A549 (cell line): ENCODE measurements at regions not wholly inside any gene's neighbourhood (a gene's known extent, or its start where the extent isn't known, plus 50 kb on each side); places are given as distances from the start of the nearest gene placed in this dataset.
"Not testable (repeated sequence)": the region's sequence is repeated elsewhere in the genome, so short reads cannot be mapped to it uniquely, and the experiment has no call there.

ENCODE experiments used
- SMC3 ChIP-seq: fragments of >200 bp; sonication (Bioruptor Twin); formaldehyde crosslinking; IDR thresholded peaks from 3 replicates; pipeline ENCODE4 v1.6.1; 2018; ENCODE audit warnings: inconsistent platforms
- TF ChIP-seq, protein P1 (sequence below): fragments of >200 bp; sonication (Bioruptor Twin); formaldehyde crosslinking; IDR thresholded peaks from 3 replicates; pipeline ENCODE4 v1.5.1; 2016

- TF ChIP-seq, protein P1, sequence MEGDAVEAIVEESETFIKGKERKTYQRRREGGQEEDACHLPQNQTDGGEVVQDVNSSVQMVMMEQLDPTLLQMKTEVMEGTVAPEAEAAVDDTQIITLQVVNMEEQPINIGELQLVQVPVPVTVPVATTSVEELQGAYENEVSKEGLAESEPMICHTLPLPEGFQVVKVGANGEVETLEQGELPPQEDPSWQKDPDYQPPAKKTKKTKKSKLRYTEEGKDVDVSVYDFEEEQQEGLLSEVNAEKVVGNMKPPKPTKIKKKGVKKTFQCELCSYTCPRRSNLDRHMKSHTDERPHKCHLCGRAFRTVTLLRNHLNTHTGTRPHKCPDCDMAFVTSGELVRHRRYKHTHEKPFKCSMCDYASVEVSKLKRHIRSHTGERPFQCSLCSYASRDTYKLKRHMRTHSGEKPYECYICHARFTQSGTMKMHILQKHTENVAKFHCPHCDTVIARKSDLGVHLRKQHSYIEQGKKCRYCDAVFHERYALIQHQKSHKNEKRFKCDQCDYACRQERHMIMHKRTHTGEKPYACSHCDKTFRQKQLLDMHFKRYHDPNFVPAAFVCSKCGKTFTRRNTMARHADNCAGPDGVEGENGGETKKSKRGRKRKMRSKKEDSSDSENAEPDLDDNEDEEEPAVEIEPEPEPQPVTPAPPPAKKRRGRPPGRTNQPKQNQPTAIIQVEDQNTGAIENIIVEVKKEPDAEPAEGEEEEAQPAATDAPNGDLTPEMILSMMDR, result not testable (repeated sequence)
- not testable (repeated sequence) for TF ChIP-seq SMC3
Observed at GRCh38 chr2:34494192-34494591, 895.1 kb upstream of the FAM98A start.
